ENCODE measurements at regions not wholly inside any gene's neighbourhood (a gene's known extent, or its start where the extent isn't known, plus 50 kb on each side); places are given as distances from the start of the nearest gene placed in this dataset.
"Not testable (repeated sequence)": the region's sequence is repeated elsewhere in the genome, so short reads cannot be mapped to it uniquely, and the experiment has no call there.

DNA sequence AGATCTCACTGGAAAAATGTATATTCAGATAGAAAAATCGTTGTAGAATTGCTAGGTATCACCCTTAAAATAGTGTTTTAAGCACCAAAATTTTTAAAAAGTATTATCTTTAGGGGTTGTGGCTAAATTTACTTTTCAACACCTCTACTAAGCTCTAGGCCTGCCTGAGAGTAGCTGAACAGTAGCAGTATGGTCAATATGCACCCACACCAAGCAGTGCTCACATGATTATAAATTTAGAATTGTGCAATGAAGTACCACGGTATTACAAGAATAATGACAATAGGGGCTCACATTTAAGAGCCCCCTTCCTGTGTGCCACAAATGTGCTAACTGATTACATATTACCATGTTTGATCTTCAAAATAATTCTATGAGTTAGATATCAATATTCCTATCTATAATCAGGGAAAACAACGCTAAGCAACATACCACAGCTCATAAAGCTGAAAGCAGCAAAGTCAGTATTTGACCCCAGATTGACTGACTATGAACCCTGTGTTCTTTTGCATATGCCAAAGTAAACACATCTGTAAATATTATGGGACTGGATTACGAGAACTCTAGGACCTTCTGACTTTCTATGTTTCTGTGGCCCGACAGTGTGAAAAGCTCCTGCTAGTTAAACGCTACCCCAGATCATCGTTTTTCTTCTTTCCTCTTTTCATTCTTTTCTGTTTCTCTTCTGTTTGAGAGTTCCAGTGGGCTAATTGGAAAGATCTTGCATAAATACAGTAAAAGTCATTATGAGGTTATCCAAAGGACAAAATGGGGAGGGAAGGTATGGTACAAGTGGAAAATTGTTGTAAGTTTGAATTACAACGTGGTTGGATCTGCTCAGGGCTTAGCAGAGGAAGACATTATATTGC is 201.1 kb upstream of the C1orf87 start:
- no peak for DNase-seq (ENCODE audit: low read depth in 3 of 3)

DNA sequence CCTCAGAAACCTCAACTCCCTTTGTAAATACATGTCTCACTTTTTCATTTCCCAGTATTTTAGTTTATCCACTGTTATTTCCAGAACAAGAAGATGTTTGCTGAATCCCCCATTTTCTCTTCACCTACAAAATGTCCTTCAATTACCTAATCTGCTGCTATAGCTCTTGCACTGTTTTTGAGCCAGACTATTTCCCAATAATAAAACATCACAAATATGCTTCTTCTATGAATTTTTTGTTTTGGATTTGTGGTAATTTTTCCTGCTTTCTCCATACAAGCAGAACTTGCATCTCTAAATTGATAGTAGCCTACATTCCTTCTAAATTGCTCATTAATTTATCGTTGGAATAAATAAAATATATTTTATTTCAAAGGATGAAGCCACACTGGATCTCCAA is 199.6 kb upstream of the C1orf87 start:
- no peak for DNase-seq (ENCODE audit: low read depth in 3 of 3)

DNA sequence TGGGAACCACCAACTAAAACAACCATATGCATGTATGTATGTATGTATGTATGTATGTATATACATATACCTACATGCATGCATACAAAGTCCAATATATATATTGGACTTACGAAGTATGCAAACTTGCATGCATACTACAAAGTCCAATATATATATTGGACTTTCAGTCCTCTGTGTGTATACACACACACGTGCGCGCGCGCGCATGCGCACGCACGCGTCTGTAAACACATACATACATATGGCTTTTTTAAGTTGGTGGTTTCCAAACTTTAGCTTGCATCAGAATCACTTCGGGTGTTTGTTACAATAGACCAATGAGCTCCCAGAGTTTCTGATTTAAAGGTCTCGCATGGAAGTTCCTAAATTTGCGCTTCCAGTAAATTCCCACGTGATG is 197.5 kb upstream of the C1orf87 start:
- DNase-seq (ENCODE audit: low read depth in 3 of 3), result no peak

DNA sequence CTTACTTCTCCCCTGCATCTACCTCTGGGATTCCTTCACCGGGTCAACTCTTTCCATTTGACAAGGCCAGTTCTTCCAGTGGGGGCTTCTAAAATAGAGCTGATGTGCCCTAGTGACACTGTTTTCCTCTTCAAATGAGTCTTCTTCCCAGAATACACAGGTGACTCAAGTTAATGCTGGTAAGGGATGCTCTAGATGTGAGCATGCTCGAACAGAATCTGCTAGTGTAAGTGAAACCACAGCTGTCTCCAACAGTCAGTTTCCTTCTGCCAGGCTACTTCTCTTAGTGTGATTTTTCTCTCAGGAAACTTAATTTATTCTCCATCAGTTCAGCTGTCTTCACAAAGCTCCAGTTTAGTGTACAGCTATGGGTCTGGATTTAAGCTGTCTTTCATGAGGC is 194.9 kb upstream of the C1orf87 start:
- no peak for DNase-seq (ENCODE audit: low read depth in 3 of 3)

DNA sequence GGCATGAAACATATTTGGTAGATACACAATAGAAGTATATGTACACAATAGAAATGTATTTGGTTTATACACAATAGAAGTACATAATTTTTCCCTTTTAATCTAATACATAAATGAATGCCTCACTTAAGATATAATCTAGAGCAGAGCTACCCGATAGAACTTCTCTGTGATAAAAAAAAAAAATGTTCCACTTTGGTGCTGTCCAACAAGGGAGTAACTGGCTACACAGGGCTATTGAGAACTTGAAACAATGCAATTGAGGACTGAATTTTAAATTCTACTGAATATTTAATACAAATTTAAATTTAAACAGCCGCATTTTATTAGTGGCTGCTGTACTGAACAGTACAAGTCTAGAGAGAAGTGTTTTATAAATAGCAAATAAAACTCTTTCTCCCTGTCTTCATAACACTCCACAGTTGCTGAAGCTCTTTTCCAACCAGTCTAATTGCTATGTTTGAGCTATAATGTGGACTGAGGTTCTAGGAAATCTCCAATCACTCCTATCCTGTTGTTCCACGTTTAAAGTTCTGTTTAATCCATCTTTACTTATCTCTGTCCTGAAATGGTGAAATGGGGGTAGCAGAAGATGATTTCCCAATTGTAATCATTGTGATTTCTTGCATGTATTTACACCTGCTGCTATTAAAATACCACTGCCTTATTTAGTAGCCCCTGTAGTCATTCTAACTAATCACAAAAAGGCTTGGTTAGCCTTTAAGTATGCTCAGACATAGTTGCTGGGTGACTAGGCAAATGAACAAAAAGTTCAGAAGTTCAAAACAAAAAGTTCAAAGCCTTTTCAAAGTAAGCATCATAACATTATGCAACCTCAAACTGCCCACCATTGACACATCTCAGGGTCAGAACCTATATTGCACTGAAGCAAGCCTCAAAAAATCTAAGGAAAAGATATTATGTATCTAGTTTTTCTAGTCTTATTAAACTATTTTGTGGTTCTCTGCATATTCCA is 192.3 kb upstream of the C1orf87 start:
- no peak for DNase-seq (ENCODE audit: low read depth in 3 of 3)

DNA sequence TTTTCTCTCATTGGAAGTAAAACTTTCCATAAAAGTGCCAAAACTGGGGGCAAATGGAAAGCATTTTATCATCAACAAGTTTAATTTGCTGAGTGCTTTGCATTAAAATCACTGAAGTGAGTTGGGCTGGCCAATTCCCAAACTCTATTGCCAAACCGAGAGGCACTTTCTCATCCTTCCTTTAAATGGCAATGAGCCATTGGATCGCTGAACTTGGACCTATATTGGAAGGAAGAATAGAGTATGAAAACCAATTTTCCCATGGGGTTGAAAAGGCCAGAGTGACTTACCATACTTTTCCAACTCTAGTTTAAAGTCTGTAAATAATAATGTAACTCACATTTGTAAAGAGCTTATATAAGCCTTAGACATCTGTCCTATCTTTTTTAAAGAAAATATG is 189.1 kb upstream of the C1orf87 start:
- DNase-seq (ENCODE audit: low read depth in 3 of 3), result no peak

DNA sequence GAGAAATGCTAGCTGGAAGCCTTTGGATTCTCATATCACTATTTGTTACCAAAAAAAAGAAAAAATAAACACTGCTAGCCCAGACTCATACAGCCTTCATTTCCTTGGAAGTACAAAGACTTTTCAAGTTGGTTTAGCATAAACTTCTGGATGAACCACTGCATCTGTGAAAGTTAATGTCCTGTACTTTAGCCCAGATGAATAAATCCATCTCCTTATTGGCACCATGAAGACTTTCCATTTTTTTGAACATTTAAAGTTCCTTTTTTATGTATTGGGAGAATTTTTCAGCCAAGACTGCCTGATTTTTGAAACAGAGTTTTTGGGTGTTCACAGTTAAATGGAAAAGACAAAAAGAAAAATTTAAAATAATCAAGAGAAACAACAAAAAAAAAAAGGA is 184.0 kb upstream of the C1orf87 start:
- no peak for DNase-seq (ENCODE audit: low read depth in 3 of 3)

DNA sequence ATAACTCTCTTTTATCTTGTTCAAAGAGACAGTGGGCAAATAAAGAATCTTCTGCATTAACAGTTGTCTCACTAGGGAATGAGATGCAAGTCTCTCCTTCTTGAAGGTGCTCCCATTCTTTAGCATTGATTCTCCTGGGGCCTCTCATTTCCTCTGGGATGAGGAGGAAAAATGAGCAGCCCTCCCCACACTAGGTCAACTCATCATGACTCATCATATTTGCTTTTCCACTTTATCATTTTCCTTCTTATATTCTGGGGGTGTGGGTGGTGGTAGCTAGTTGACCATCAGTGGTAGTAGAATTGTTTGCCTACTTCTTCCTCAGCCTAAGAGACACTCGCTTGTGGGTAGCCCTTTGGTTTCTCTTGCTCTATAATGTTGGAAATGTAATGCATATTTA is 182.0 kb upstream of the C1orf87 start:
- no peak for DNase-seq (ENCODE audit: low read depth in 3 of 3)

DNA sequence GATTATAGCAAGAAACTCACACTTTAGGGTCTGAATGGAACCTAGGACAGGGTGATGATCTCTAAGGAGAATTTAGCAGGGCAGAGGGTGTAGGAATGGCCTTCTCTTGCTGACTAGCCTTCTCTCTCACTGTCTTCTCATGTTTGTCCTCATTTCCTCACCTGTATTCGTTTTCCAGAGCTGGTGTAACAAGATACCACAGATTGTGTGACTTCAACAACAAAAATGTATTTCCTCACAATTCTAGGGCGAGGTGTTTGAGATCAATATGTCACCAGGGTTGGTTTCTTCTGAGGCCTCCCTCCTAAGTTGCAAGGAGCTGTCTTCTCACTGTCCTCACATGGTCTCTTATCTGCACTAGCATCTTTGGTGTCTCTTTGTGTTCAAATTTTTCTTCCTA is 177.9 kb upstream of the C1orf87 start:
- DNase-seq (ENCODE audit: low read depth in 3 of 3), result no peak

DNA sequence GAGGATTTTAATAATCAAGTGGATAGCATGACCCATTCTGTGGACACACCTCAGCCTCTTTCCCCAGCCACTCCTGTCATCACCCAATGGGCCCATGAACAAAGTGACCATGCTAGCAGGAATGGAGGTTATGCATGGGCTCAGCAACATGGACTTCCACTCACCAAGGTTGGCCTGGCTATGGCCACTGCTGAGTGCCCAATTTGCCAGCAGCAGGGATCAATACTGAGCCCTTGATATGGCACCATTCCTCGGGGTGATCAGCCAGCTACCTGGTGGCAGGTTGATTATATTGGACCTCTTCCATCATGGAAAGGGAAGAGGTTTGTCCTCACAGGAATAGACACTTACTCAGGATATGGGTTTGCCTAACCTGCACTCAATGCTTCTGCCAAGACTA is 173.9 kb upstream of the C1orf87 start:
- DNase-seq (ENCODE audit: low read depth in 3 of 3), result not testable (repeated sequence)

DNA sequence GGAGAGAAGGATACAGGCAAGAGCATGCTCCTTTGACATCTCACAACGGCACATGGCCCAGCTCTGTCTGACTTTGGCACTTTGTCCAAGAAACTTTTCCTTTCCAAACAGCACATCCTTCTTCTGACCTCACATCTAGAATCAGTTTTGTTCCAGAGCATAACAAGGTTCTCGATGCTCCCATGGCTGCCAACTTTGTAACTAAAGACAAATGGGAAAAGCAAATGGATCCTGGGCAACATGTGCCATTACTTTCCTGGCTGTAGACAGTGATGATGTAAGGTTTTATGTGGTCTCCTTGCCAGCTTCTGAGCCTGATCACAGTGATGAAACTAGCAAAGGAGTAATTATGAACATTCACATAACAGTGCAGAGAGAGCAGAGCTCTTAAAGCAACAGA is 171.8 kb upstream of the C1orf87 start:
- DNase-seq (ENCODE audit: low read depth in 3 of 3), result no peak

DNA sequence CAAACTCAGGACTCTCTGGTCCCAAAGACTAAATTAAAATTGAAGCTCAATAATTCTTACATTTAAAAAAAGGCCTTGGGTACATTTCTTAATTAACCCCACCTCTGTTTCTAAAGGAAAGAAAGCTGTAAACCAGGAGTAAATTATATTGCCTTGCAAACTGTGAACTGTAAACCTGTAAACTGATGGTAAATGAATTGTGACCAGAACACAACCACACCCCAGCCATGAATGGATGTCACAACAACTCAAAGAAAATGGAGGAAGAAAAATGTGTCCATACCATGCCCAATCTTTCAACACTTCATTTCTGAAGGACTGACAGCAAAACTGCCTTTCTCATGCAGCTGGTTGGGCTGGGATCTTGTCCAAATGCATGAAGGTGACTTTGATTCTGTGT is 171.3 kb upstream of the C1orf87 start:
- no peak for DNase-seq (ENCODE audit: low read depth in 3 of 3)

DNA sequence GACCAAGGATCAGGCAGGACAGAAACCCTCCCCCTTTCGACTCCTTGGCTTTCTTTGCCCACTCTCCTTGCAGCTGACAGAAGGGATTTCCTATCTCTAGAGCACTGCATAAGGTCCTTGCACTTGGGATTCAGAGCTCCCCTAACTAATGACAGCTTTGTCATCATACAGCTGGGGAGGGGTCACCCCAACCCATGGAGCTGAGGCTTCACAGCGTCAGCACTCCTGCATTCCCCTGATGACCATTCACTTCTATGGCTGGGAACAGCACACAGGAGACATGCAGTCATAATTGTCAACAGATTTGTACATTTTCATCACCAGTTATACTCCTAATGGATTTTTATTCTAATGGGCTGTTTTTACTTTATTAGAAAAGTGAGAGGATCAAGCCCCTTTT is 161.7 kb upstream of the C1orf87 start:
- DNase-seq (ENCODE audit: low read depth in 3 of 3), result no peak

DNA sequence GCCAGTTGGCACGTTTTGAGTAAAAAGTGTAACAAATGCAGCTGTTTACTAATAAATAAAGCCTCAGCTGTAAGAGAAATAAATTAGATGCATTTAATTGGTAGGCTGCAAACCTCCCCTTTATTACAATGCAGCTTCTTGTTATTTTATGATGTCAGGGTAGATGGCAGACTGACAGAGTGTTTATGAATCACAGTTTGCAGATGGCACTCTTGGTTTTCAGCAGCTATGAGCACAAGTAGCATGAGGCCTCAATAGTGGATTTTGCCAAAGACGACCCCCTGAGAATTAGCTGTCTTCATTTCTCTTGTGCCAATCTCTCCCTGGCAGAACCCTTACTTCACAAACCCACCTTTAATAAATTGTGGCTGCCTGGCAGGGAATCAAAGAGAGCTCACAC is 161.2 kb upstream of the C1orf87 start:
- no peak for DNase-seq (ENCODE audit: low read depth in 3 of 3)

DNA sequence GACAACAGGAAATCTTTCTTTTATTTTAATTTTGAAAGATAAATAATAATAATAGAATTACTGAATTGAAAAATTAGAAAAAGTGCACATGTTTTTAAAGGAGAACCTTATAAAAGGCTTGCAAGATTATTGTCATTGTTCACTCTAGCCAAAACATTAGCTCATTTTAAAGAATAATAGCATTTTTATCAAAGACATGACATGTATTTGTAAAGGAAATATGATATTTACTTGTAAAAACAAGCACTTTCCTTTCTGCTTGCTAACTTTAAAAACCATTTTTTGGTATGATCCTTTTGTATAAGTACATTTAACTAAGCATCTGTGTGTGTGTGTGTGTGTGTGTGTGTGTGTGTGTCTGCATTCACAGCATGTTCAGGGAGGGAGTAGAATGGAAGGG is 156.3 kb upstream of the C1orf87 start:
- no peak for DNase-seq (ENCODE audit: low read depth in 3 of 3)

DNA sequence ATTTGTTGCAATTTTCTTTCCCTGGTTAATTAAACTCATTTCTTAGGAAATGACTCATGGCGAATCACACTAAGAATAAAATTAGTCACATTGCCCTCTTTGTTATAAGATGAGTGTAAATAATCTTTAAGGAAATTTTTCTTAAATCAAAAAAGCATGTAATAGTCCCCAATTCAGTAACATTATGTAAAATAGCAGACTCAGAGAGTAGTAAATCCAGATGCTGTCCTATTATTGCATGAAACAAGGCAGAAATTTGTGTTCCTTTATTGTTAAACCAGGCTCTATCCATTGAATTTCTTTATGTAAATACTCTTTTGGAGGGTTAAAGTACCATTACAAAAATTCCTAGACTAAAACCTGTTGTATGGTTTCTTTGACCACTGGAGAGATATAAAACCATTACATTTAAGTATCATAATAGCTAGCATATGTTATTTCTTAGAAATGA is 154.5 kb upstream of the C1orf87 start:
- DNase-seq (ENCODE audit: low read depth in 3 of 3), result no peak

DNA sequence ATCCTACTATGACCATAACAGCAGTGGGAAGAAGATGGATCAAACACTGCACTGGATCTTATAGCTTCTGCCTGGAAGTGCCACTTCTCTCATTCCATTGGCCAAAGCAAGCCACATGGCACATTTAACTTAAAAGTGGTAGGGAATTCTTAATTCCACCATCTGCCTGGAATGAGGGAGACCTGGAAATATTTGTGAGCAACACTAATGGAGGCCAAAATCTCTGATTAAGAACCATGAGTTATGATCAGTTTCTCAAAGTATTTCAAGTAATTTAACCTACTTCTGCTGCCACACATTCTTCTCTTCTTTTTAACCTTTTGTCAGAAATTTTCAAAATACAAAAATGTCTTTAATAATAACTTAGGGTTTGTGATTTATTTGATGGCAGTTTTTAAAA is 154.0 kb upstream of the C1orf87 start:
- DNase-seq (ENCODE audit: low read depth in 3 of 3), result no peak

DNA sequence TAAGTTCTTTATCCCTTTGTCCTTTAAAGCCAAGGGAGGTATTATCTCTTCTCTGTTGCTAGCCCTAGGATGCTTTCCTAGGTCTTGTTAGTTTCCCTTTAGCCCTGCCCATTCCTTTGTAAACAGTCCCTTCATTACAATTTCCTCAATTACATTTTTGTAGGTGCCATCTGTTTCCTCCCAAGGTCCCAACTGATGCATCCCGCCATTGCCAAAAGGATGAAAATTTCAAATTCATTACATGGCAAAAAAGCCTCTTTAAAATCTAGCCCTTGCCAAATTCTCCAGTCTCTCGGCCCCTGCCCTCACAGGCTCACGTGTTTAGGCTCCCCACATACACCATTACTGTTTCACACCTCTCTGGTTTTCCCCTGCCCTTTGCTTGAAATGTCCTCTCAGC is 151.9 kb upstream of the C1orf87 start:
- no peak for DNase-seq (ENCODE audit: low read depth in 3 of 3)

DNA sequence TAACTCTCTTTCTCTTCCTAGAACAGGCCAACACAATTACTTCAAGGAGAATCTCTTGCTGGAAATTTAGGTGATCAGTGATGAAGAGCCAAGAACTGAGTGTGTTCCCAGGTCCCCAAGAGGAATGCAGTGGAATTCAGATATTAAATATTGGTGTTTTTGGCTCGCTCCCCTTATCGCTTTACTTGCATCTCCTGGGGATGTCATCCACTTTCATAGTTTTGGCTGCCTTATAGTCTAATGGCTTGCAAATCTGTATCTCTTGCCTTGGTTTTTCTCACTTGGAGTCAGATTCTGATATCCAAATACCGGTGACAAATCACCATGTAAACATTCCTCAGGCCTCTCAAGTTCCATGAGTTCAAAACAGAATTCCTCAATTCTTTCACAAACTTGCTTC is 151.0 kb upstream of the C1orf87 start:
- no peak for DNase-seq (ENCODE audit: low read depth in 3 of 3)

DNA sequence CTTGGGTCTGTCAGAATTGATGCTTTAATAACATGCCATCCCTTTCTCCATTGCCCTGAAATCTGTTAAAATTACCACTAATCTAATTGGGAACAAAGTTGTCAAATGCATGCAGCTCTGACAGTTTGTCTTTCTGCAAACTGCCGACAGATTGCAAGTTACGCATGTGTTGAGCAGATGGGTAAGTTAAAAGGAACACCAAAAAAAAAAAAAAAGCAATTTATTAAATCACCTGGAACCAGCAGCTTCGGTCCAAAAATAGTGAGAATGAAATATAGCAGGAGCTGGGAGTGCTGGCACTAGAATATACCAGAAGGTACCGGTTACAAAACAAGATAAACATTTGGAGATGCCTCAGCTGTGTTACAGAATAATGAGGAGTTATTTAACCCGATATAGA is 149.6 kb upstream of the C1orf87 start:
- no peak for DNase-seq (ENCODE audit: low read depth in 3 of 3)

DNA sequence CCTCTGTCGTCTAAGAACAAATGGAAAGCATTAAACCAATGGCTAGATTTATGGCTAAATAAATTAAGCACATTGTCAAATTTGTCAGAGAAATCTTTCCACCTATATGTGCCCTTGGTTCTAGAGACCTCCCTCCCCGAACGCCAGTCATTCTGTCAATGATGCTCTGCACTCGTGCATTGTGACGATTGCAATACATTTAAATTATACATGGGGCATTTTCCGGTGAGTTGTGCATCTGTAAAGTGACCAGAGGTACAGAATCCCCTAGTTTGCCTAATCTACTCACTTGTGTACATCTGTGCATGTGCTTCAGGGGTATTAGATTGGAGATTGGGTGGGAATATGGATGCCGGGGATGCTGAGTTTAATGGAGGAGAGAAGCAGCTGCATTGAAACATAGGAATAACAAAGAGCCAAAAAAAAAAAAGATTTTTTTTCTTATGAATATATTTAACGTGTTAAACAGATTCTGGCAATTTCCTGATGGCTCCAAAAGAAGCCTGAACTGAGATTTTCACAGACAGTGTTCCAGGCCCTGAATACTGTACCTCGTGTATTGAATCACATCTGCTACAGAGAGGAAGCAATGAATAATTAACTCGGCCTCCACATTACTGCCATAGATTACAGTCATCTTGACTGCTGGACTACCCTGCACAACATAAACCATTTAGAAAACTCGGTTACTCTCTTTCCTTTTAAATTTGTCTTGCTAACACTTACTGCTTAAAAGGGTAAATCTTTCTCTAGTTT is 149.0 kb upstream of the C1orf87 start:
- DNase-seq (ENCODE audit: low read depth in 3 of 3), result no peak

DNA sequence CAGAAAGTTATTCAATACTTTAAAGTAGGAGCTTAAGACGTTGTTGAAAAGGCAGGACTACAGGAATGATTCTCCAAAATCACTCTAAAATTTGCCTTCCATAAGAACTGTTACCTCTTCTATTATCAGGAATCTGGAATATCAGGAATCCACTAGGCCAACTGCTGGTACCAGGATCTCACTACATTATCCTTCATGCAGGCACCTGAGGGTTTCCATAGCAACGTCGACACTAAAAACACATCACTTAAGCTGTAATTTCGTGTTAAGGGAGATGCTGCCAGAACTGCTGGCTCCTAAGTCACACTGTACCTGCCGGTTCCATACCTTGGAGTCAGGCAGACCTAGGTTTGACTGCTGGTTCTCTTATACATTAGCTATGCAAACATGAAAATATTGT is 139.7 kb upstream of the C1orf87 start:
- DNase-seq (ENCODE audit: low read depth in 3 of 3), result no peak

Data from stimulated activated CD4-positive, alpha-beta T cell treated with anti-CD3 and anti-CD28 coated beads, TNF-alpha, amount 100 ng/mL, for 48 hours (primary cell).